GM23338 (cell line): ENCODE measurements at regions not wholly inside any gene's neighbourhood (a gene's known extent, or its start where the extent isn't known, plus 50 kb on each side); places are given as distances from the start of the nearest gene placed in this dataset.
A peak's percentile ranks its signal among the peaks of the same experiment; 100 is the strongest.

Source experiments
- ATAC-seq: fragments of 200-7000 bp; cut with Tn5 transposase; 3 replicates; pipeline ENCODE4 v1.9.1; 2020
- DNase-seq: peaks from one replicate; pipeline ENCODE4 v3.0.0-alpha.2; 2015; ENCODE audit warnings: low spot score
- H2AFZ ChIP-seq: fragments of 200-600 bp; sonication (generic); 2 replicates; pipeline ENCODE4 v1.8.0; 2016; ENCODE audit warnings: antibody characterized with exemption, mild to moderate bottlenecking, moderate library complexity
- H3F3A ChIP-seq: fragments of 200-600 bp; sonication (generic); replicated peaks from 2 replicates; pipeline ENCODE4 v1.8.0; 2017; ENCODE audit warnings: antibody characterized with exemption, mixed run types, low read depth
- H3K27ac ChIP-seq: fragments of 200-600 bp; sonication (generic); 2 replicates; pipeline ENCODE4 v1.6.1; 2016; ENCODE audit warnings: low read depth
- H3K27me3 ChIP-seq: fragments of 200-600 bp; sonication (generic); 2 replicates; pipeline ENCODE4 v1.8.0; 2016; ENCODE audit warnings: mild to moderate bottlenecking, mixed run types, moderate library complexity; ENCODE audit not compliant: insufficient read depth
- H3K36me3 ChIP-seq: fragments of 200-600 bp; sonication (generic); 2 replicates; pipeline ENCODE4 v1.8.0; 2016; ENCODE audit warnings: mild to moderate bottlenecking; ENCODE audit not compliant: insufficient read depth
- H3K4me1 ChIP-seq: fragments of 200-600 bp; sonication (generic); 2 replicates; pipeline ENCODE4 v1.8.0; 2016; ENCODE audit warnings: mild to moderate bottlenecking, moderate library complexity; ENCODE audit not compliant: insufficient read depth
- H3K4me2 ChIP-seq: fragments of 200-600 bp; sonication (generic); 2 replicates; pipeline ENCODE4 v1.7.1; 2017; ENCODE audit warnings: mixed run types
- H3K4me3 ChIP-seq: fragments of 200-600 bp; sonication (generic); 2 replicates; pipeline ENCODE4 v1.6.1; 2016; ENCODE audit warnings: mixed run types
- H3K79me2 ChIP-seq: fragments of 200-600 bp; sonication (generic); replicated peaks from 2 replicates; pipeline ENCODE4 v1.8.0; 2017; ENCODE audit warnings: mild to moderate bottlenecking; ENCODE audit not compliant: insufficient read depth
- H3K9me2 ChIP-seq: fragments of 200-600 bp; sonication (generic); 2 replicates; pipeline ENCODE4 v1.8.0; 2017; ENCODE audit not compliant: insufficient read depth
- H4K20me1 ChIP-seq: fragments of 200-600 bp; sonication (generic); replicated peaks from 2 replicates; pipeline ENCODE4 v1.8.0; 2017; ENCODE audit warnings: mild to moderate bottlenecking; ENCODE audit not compliant: insufficient read depth
- H3K27ac Mint-ChIP-seq: 2 replicates; pipeline ENCODE4 v1.8.0; 2020; ENCODE audit warnings: inconsistent platforms, mild to moderate bottlenecking, moderate library complexity, mixed read lengths
- H3K27me3 Mint-ChIP-seq: 3 replicates; pipeline ENCODE4 v1.8.0; 2022; ENCODE audit warnings: low read depth, mild to moderate bottlenecking, moderate library complexity, mixed read lengths, inconsistent platforms; ENCODE audit not compliant: insufficient read depth, poor library complexity
- H3K36me3 Mint-ChIP-seq: 3 replicates; pipeline ENCODE4 v1.8.0; 2021; ENCODE audit warnings: low read depth, mild to moderate bottlenecking, inconsistent platforms, moderate library complexity, mixed read lengths
- H3K4me1 Mint-ChIP-seq: 3 replicates; pipeline ENCODE4 v1.8.0; 2020; ENCODE audit warnings: mild to moderate bottlenecking, inconsistent platforms, mixed read lengths
- H3K4me3 Mint-ChIP-seq: 3 replicates; pipeline ENCODE4 v1.8.0; 2021; ENCODE audit warnings: moderate library complexity, mild to moderate bottlenecking, inconsistent platforms, mixed read lengths
- H3K9me3 Mint-ChIP-seq: 3 replicates; pipeline ENCODE4 v1.8.0; 2020; ENCODE audit warnings: moderate library complexity, mild to moderate bottlenecking, inconsistent platforms, mixed read lengths
- REST ChIP-seq: IDR thresholded peaks from one replicate; pipeline ENCODE4 v1.6.1; 2018; ENCODE audit warnings: antibody characterized with exemption; ENCODE audit not compliant: unreplicated experiment
- ZNF114 ChIP-seq: fragments of 250-450 bp; sonication (Bioruptor Pico); IDR thresholded peaks from 2 replicates; pipeline ENCODE4 v1.5.0; 2020; ENCODE audit warnings: mild to moderate bottlenecking, moderate library complexity
- ZNF462 ChIP-seq: fragments of 250-450 bp; sonication (Bioruptor Pico); IDR thresholded peaks from 2 replicates; pipeline ENCODE4 v1.5.0; 2020; ENCODE audit warnings: mild to moderate bottlenecking, moderate library complexity

GRCh38 chr9:21591221-21592062 is 109.3 kb upstream of the IFNE start:
- Histone ChIP-seq H3K9me2 (0 out of 2 replicates have a peak, but pooled peaks cover 4% of the 10 kb centered on the region), H3K27me3 (no peaks in the 10 kb centered on the region), H3K27ac (no peak overlapping the region), H3K4me3 (no peak overlapping the region), H3F3A (no peaks in the 10 kb centered on the region), H3K36me3 (no peaks in the 10 kb centered on the region), H3K79me2 (no peaks in the 10 kb centered on the region), H3K4me1 (peaks cover 22% of the 10 kb centered on the region), H4K20me1 (no peaks in the 10 kb centered on the region), H3K4me2 (peak overlapping the region; percentile 46), H2AFZ (peak overlapping the region; percentile 70)
- Mint-ChIP-seq H3K27me3 (no peaks in the 10 kb centered on the region), H3K4me1 (peaks cover 20% of the 10 kb centered on the region), H3K36me3 (no peaks in the 10 kb centered on the region), H3K4me3 (no peak overlapping the region), H3K9me3 (no peaks in the 10 kb centered on the region), H3K27ac (peak overlapping the region; percentile 95)
- TF ChIP-seq REST (no peak), ZNF114 (CRISPR knock-in tag) (no peak), ZNF462 (CRISPR knock-in tag) (peak; percentile 4; the same call in 1 of the 2 replicates)
- DNase-seq: peak; percentile 53
- ATAC-seq: peak; percentile 82
